Ovary (tissue), 7 donors: ENCODE measurements at regions not wholly inside any gene's neighbourhood (a gene's known extent, or its start where the extent isn't known, plus 50 kb on each side); places are given as distances from the start of the nearest gene placed in this dataset.
"Not testable (repeated sequence)": the region's sequence is repeated elsewhere in the genome, so short reads cannot be mapped to it uniquely, and the experiment has no call there.

ENCODE experiments used
- DNase-seq, 5 donors: peaks; one replicate each; pipeline ENCODE4 v3.0.0-alpha.2; 2019 to 2020
- H3K27ac ChIP-seq, 2 donors: fragments of 200-600 bp; one replicate each; pipeline versions ENCODE4 v1.5.1 to v1.8.0; 2019 to 2022
- H3K27me3 ChIP-seq: fragments of 200-600 bp; one replicate; pipeline ENCODE4 v1.8.0; 2022
- H3K36me3 ChIP-seq: fragments of 200-600 bp; sonication (generic); one replicate; pipeline ENCODE4 v1.5.1; 2019
- H3K4me1 ChIP-seq: one replicate; pipeline ENCODE4 v1.8.1; 2013; ENCODE audit warnings: mild to moderate bottlenecking, moderate library complexity; ENCODE audit not compliant: insufficient read depth
- H3K4me3 ChIP-seq: fragments of 200-600 bp; sonication (generic); one replicate; pipeline ENCODE4 v1.5.1; 2017
- H3K9me3 ChIP-seq, 2 donors: fragments of 200-600 bp in 1 of 2; sonication (generic) in 1 of 2; one replicate each; pipeline versions ENCODE4 v1.5.1 to v1.8.1; 2013 to 2019; ENCODE audit warnings: mild to moderate bottlenecking in 1 of 2, moderate library complexity in 1 of 2
- CTCF ChIP-seq, 3 donors: fragments of 450-650 bp in 2 of 3; fragments of 200-600 bp in 1 of 3; IDR thresholded peaks; one replicate each; pipeline versions ENCODE4 v1.5.1 to v1.8.0; 2016 to 2022; ENCODE audit warnings: antibody characterized with exemption in 3 of 3, mild to moderate bottlenecking in 1 of 3
- EP300 ChIP-seq: sonication (generic); formaldehyde crosslinking; IDR thresholded peaks from one replicate; pipeline ENCODE4 v1.6.1; 2017; ENCODE audit warnings: antibody characterized with exemption
- POLR2A ChIP-seq: fragments of 450-650 bp; IDR thresholded peaks from one replicate; pipeline ENCODE4 v1.6.1; 2017; ENCODE audit warnings: antibody characterized with exemption, mild to moderate bottlenecking, moderate library complexity
- WGBS, 3 donors: extraction: QIAGEN DNeasy Blood & Tissue Kit in 1 of 3; methylation state at CpG; one replicate each; pipeline versions ENCODE4 v1.1.5 to v1.1.7; 2013 to 2017; 5-methylcytosine and 5-hydroxymethylcytosine counted together
- intact Hi-C, 4 donors: fragments of 100-400 bp; cut with DNase I; formaldehyde crosslinking; loops; one replicate each; pipeline versions ENCODE4 v1.11.0 to v1.15.1; 2022 to 2023
- donor health status: DM: no; HTN: no; CAD: no; lungs with moderate emphysema.
- donor health status: DM: no; HTN: no; CAD: no.
- donor health status: Bipolar disorder and iron deficiency.
- donor health status: DM: no; HTN: no; CAD: no.
- donor health status: DM: yes; HTN: yes; CAD: no.

- no peaks in the 10 kb centered on the region for H3K36me3 ChIP-seq
- H3K27me3 ChIP-seq, result no peaks in the 10 kb centered on the region
- WGBS, 3 donors, result 83 to 90% (median 85%) methylated on average over 14 of the region's 14 CpGs
- DNase-seq, result no peak
- TF ChIP-seq POLR2A (no peak), CTCF (IDR thresholded peaks at IDR 0.05) (no peak), EP300 (no peak)
- H3K27ac ChIP-seq, result no peak overlapping the region
- intact Hi-C loops, result no loop called here
- no peaks in the 10 kb centered on the region for H3K9me3 ChIP-seq
- H3K4me3 ChIP-seq, result no peak overlapping the region
- H3K4me1 ChIP-seq, result no peaks in the 10 kb centered on the region
Measured at GRCh38 chr6:4636191-4636880, 139.9 kb upstream of the CDYL start.

- Histone ChIP-seq H3K27me3 (no peaks in the 10 kb centered on the region), H3K36me3 (no peaks in the 10 kb centered on the region), H3K4me1 (no peaks in the 10 kb centered on the region), H3K27ac (no peak overlapping the region), H3K4me3 (no peak overlapping the region), H3K9me3 (no peaks in the 10 kb centered on the region)
- TF ChIP-seq CTCF (IDR thresholded peaks at IDR 0.05) (no peak), EP300 (no peak), POLR2A (no peak)
- intact Hi-C loops, result no loop called here
- DNase-seq, result no peak
- WGBS, 3 donors, result 66 to 80% (median 72%) methylated on average over 5 of the region's 5 CpGs
Measured at GRCh38 chr6:4635666-4636065, 140.5 kb upstream of the CDYL start.

- no peak overlapping the region for H3K4me3 ChIP-seq
- H3K27me3 ChIP-seq, result no peaks in the 10 kb centered on the region
- no peaks in the 10 kb centered on the region for H3K9me3 ChIP-seq
- no peaks in the 10 kb centered on the region for H3K36me3 ChIP-seq
- intact Hi-C loops, result no loop called here
- H3K4me1 ChIP-seq, result no peaks in the 10 kb centered on the region
- 78 to 92% (median 83%) methylated on average over 2 of the region's 2 CpGs for WGBS, 3 donors
- TF ChIP-seq CTCF (IDR thresholded peaks at IDR 0.05) (no peak), EP300 (no peak), POLR2A (no peak)
- H3K27ac ChIP-seq, result no peak overlapping the region
- no peak for DNase-seq
Measured at GRCh38 chr6:4632421-4632820, 143.8 kb upstream of the CDYL start.

- DNase-seq, H3K36me3 ChIP-seq, H3K4me3 ChIP-seq, H3K27ac ChIP-seq, H3K27me3 ChIP-seq, intact Hi-C loops, H3K9me3 ChIP-seq, H3K4me1 ChIP-seq: not testable (repeated sequence)
- 95 to 98% (median 95%) methylated on average over 1 of the region's 1 CpG for WGBS, 3 donors
Measured at GRCh38 chr6:4629789-4630188, 146.4 kb upstream of the CDYL start.

GRCh38 chr6:4625557-4625956, 150.6 kb upstream of the CDYL start:
- TF ChIP-seq EP300 (no peak), CTCF (IDR thresholded peaks at IDR 0.05) (no peak), POLR2A (no peak)
- intact Hi-C loops, result no loop called here
- Histone ChIP-seq H3K9me3 (no peaks in the 10 kb centered on the region), H3K27ac (no peak overlapping the region), H3K4me1 (no peaks in the 10 kb centered on the region), H3K27me3 (no peaks in the 10 kb centered on the region), H3K4me3 (no peak overlapping the region), H3K36me3 (no peaks in the 10 kb centered on the region)
- DNase-seq, result no peak
- 77 to 91% (median 85%) methylated on average over 6 of the region's 6 CpGs for WGBS, 3 donors
